Glutamatergic neuron (in vitro differentiated cells): ENCODE measurements at regions not wholly inside any gene's neighbourhood (a gene's known extent, or its start where the extent isn't known, plus 50 kb on each side); places are given as distances from the start of the nearest gene placed in this dataset.

ENCODE experiments used
- DNase-seq: peaks from one replicate; pipeline ENCODE4 v3.0.0; 2022
- H3K27ac Mint-ChIP-seq: one replicate; pipeline ENCODE4 v1.8.0; 2020; ENCODE audit warnings: mild to moderate bottlenecking, mixed read lengths, inconsistent platforms; ENCODE audit not compliant: unreplicated experiment
- H3K27me3 Mint-ChIP-seq: one replicate; pipeline ENCODE4 v1.8.0; 2020; ENCODE audit warnings: mild to moderate bottlenecking, moderate library complexity, mixed read lengths, inconsistent platforms; ENCODE audit not compliant: unreplicated experiment
- H3K36me3 Mint-ChIP-seq: one replicate; pipeline ENCODE4 v1.8.0; 2020; ENCODE audit warnings: mild to moderate bottlenecking, mixed read lengths, inconsistent platforms; ENCODE audit not compliant: unreplicated experiment
- H3K4me1 Mint-ChIP-seq: one replicate; pipeline ENCODE4 v1.8.0; 2020; ENCODE audit warnings: mild to moderate bottlenecking, low read depth, mixed read lengths, inconsistent platforms; ENCODE audit not compliant: unreplicated experiment
- H3K4me3 Mint-ChIP-seq: one replicate; pipeline ENCODE4 v1.8.0; 2020; ENCODE audit warnings: mild to moderate bottlenecking, mixed read lengths, inconsistent platforms; ENCODE audit not compliant: unreplicated experiment
- H3K9me3 Mint-ChIP-seq: one replicate; pipeline ENCODE4 v1.8.0; 2020; ENCODE audit warnings: mild to moderate bottlenecking, moderate library complexity, mixed read lengths, inconsistent platforms; ENCODE audit not compliant: unreplicated experiment
- TF ChIP-seq, protein P1 (sequence below): fragments of 200-600 bp; sonication (generic); IDR thresholded peaks from one replicate; pipeline ENCODE4 v1.5.0; 2021; ENCODE audit not compliant: partially characterized antibody, unreplicated experiment

DNA sequence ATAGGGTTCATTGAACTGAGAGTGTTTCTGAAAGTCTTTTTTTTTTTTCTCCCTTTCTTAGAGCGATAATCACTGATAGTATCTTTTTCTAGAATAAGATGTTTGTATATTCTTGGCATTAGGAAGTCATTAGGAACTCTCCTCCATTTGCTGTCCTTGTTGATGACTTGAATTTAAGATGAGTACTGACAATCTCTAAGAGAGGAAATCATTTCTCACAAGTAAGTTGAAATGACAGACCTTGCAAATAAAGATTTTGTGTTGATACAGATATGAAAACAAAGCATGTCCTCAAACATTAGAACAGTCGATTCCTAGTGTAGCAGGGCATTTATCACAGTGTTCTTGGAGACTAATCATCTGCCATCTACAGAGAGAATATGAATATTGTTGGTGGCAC lies 458.4 kb upstream of the SYT1 start:
- H3K4me3 Mint-ChIP-seq = no peak overlapping the region
- no peaks in the 10 kb centered on the region for H3K9me3 Mint-ChIP-seq
- H3K27me3 Mint-ChIP-seq = no peaks in the 10 kb centered on the region
- no peak for DNase-seq
- no peak overlapping the region for H3K27ac Mint-ChIP-seq
- no peaks in the 10 kb centered on the region for H3K36me3 Mint-ChIP-seq
- TF ChIP-seq, protein P1, sequence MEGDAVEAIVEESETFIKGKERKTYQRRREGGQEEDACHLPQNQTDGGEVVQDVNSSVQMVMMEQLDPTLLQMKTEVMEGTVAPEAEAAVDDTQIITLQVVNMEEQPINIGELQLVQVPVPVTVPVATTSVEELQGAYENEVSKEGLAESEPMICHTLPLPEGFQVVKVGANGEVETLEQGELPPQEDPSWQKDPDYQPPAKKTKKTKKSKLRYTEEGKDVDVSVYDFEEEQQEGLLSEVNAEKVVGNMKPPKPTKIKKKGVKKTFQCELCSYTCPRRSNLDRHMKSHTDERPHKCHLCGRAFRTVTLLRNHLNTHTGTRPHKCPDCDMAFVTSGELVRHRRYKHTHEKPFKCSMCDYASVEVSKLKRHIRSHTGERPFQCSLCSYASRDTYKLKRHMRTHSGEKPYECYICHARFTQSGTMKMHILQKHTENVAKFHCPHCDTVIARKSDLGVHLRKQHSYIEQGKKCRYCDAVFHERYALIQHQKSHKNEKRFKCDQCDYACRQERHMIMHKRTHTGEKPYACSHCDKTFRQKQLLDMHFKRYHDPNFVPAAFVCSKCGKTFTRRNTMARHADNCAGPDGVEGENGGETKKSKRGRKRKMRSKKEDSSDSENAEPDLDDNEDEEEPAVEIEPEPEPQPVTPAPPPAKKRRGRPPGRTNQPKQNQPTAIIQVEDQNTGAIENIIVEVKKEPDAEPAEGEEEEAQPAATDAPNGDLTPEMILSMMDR = no peak
- H3K4me1 Mint-ChIP-seq = peaks cover 6% of the 10 kb centered on the region

DNA sequence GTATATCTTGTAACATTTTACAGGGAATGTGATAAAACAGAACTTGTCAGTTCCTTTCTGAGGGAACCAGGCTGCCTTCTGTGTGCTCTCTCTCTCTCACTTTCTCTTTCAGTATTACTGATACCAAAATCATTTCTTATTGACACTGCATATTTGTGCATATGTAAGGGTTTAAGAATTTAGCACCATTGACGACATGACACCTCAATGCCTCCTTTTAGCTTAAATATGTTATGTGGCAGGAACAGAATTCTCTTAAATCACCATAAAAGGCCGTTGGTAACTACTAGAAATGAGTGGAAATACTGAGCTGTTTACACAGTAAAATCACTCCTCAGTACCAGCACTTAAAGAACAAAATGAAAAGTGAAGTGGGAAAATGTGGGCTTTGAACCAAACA lies 457.7 kb upstream of the SYT1 start:
- Mint-ChIP-seq H3K4me3 (no peak overlapping the region), H3K36me3 (no peaks in the 10 kb centered on the region), H3K27ac (no peak overlapping the region), H3K4me1 (peaks cover 6% of the 10 kb centered on the region), H3K9me3 (no peaks in the 10 kb centered on the region), H3K27me3 (no peaks in the 10 kb centered on the region)
- TF ChIP-seq, protein P1 = no peak
- no peak for DNase-seq

DNA sequence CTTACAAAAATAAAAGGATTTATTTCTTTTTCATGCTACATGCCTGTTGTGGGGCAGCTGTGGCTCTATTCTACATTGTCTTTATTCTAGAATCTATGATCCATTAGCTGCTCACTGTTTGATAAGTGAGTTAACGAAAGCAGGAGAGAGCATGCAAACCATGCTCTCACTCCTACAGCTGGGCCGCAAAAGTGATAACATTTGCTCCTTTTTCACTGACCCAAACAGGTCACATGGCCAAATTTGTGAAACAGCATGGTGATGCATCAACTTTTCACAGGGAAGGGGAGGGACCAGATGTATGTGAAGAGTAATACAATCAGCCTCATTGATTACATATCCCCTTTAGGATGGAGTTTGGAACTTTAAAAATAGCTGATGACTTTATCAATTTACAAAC lies 456.9 kb upstream of the SYT1 start:
- TF ChIP-seq, protein P1 = no peak
- no peaks in the 10 kb centered on the region for H3K9me3 Mint-ChIP-seq
- H3K36me3 Mint-ChIP-seq = no peaks in the 10 kb centered on the region

DNA sequence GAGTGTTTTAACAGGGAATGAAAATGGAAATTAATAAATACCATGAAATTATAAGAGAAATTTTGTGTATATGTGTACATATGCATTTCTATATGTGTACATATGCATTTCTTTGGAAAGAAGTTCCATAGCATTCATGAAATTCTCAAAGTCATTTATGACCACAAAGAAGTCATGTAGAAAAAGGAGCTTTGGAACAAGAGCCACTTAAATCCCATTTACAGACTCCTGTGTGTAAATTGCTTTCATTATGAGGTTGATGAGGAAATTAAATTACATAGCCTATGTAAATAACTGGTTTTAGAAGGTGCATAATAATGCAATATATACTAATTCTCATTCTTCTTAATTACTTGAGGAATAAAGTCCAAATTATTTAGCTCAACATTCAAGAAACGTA lies 450.5 kb upstream of the SYT1 start:
- Mint-ChIP-seq H3K36me3 (no peaks in the 10 kb centered on the region), H3K27ac (no peak overlapping the region), H3K27me3 (no peaks in the 10 kb centered on the region), H3K4me3 (no peak overlapping the region), H3K4me1 (peaks cover 5% of the 10 kb centered on the region), H3K9me3 (no peaks in the 10 kb centered on the region)
- TF ChIP-seq, protein P1 = no peak
- no peak for DNase-seq

More for the DNA sequence above, 456.9 kb upstream of the SYT1 start:
- H3K27me3 Mint-ChIP-seq = no peaks in the 10 kb centered on the region
- DNase-seq = no peak
- no peak overlapping the region for H3K27ac Mint-ChIP-seq
- no peak overlapping the region for H3K4me3 Mint-ChIP-seq
- peaks cover 6% of the 10 kb centered on the region for H3K4me1 Mint-ChIP-seq

DNA sequence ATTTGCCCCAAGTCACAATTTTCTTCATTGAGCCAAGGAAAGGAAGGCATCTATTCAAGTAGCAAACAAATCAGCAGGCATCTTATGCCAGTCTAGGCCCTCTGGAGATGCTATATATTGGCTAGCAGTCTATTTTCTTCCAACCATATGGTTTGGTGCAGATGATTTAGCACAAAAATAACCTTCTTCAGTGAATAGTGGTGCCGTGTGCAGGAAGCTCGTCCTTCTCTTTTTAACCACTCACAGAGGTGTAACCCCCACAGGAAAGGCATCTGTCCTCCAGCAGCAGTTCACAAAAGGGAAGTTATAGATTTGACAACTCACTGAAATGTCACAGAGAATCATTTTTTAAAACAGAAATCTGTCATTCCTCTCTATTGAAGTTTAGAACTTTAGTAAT lies 445.7 kb upstream of the SYT1 start:
- Mint-ChIP-seq H3K27me3 (no peaks in the 10 kb centered on the region), H3K36me3 (no peaks in the 10 kb centered on the region), H3K9me3 (no peaks in the 10 kb centered on the region), H3K27ac (no peak overlapping the region), H3K4me1 (peaks cover 16% of the 10 kb centered on the region), H3K4me3 (no peak overlapping the region)
- TF ChIP-seq, protein P1 = no peak
- DNase-seq = no peak
